Fibroblast of lung (primary cell): ENCODE measurements at regions not wholly inside any gene's neighbourhood (a gene's known extent, or its start where the extent isn't known, plus 50 kb on each side); places are given as distances from the start of the nearest gene placed in this dataset.
"Not testable (repeated sequence)": the region's sequence is repeated elsewhere in the genome, so short reads cannot be mapped to it uniquely, and the experiment has no call there.

Experiments
- DNase-seq, 2 donors: peaks; one replicate each; pipeline versions ENCODE4 v3.0.0 to v3.0.0-alpha.2; 2010; ENCODE audit warnings: low read depth in 2 of 2
- H2AFZ ChIP-seq: 2 replicates; pipeline ENCODE4 v1.5.1; 2012; ENCODE audit warnings: low read length, control low read depth, inconsistent platforms
- H3K27ac ChIP-seq: 2 replicates; pipeline ENCODE4 v1.5.1; 2011; ENCODE audit warnings: low read length, control low read depth; ENCODE audit not compliant: insufficient read depth
- H3K27me3 ChIP-seq: 2 replicates; pipeline ENCODE4 v1.5.1; 2011; ENCODE audit warnings: mild to moderate bottlenecking, low read length; ENCODE audit not compliant: control insufficient read depth, insufficient read depth
- H3K36me3 ChIP-seq: 2 replicates; pipeline ENCODE4 v1.5.1; 2011; ENCODE audit warnings: low read length; ENCODE audit not compliant: control insufficient read depth, insufficient read depth
- H3K4me1 ChIP-seq: 2 replicates; pipeline ENCODE4 v1.5.1; 2011; ENCODE audit warnings: low read length; ENCODE audit not compliant: control insufficient read depth, insufficient read depth; ENCODE audit errors: extremely low read depth
- H3K4me2 ChIP-seq: 2 replicates; pipeline ENCODE4 v1.5.1; 2011; ENCODE audit warnings: low read length, control low read depth; ENCODE audit not compliant: insufficient read depth; ENCODE audit errors: extremely low read depth
- H3K4me3 ChIP-seq, 4 experiments: fragments of 200-600 bp in 1 of 4; sonication (generic) in 1 of 4; replicated peaks in 1 of 4; 2 replicates each; pipeline ENCODE4 v1.5.1; 2011 to 2016; ENCODE audit warnings: low read length in 4 of 4, low read depth in 3 of 4, mild to moderate bottlenecking in 3 of 4, control low read depth in 2 of 4, inconsistent platforms in 1 of 4, mixed read lengths in 1 of 4; ENCODE audit not compliant: insufficient read depth in 1 of 4; ENCODE audit errors: control extremely low read depth in 1 of 4
- H3K79me2 ChIP-seq: 2 replicates; pipeline ENCODE4 v1.5.1; 2012; ENCODE audit warnings: mild to moderate bottlenecking, low read length, inconsistent platforms; ENCODE audit not compliant: control insufficient read depth, insufficient read depth
- H3K9ac ChIP-seq: 2 replicates; pipeline ENCODE4 v1.5.1; 2011; ENCODE audit warnings: mild to moderate bottlenecking, low read length, control low read depth; ENCODE audit not compliant: insufficient read depth
- H3K9me3 ChIP-seq: 2 replicates; pipeline ENCODE4 v1.5.1; 2012; ENCODE audit warnings: low read depth, low read length; ENCODE audit not compliant: control insufficient read depth, insufficient read depth
- H4K20me1 ChIP-seq: 2 replicates; pipeline ENCODE4 v1.5.1; 2011; ENCODE audit warnings: low read length; ENCODE audit not compliant: control insufficient read depth, insufficient read depth; ENCODE audit errors: extremely low read depth
- CTCF ChIP-seq, 2 donors: IDR thresholded peaks in 1 of 2; conservative IDR thresholded peaks in 1 of 2; 1 replicate in 1 of 2; 2 replicates in 1 of 2; pipeline ENCODE4 v1.5.1; 2011 to 2012; ENCODE audit warnings: low read length in 2 of 2, control low read depth in 1 of 2, inconsistent platforms in 1 of 2, low read depth in 1 of 2, mild to moderate bottlenecking in 1 of 2
- EZH2 ChIP-seq: IDR thresholded peaks from 2 replicates; pipeline ENCODE4 v1.5.1; 2012; ENCODE audit warnings: low read length, control low read depth, mild to moderate bottlenecking; ENCODE audit errors: missing control alignments

- Histone ChIP-seq H3K4me3 (no peak overlapping the region), H2AFZ (no peak overlapping the region), H4K20me1 (no peaks in the 10 kb centered on the region), H3K27ac (no peak overlapping the region), H3K36me3 (no peaks in the 10 kb centered on the region), H3K27me3 (no peaks in the 10 kb centered on the region), H3K9ac (no peak overlapping the region), H3K79me2 (no peaks in the 10 kb centered on the region), H3K9me3 (no peaks in the 10 kb centered on the region), H3K4me1 (no peaks in the 10 kb centered on the region), H3K4me2 (no peak overlapping the region)
- DNase-seq = no peak
- no peak for TF ChIP-seq CTCF (conservative IDR thresholded peaks at IDR 0.05 in 1 of 2, IDR thresholded peaks at IDR 0.05 in 1 of 2; ENCODE audit: low read depth in 1 of 2, low read length in 2 of 2)
- TF ChIP-seq EZH2 = no peak
These were observed 1277.0 kb upstream of the SLC39A10 start for GRCh38 chr2:194380011-194380410.

GRCh38 chr2:194367390-194367789, 1289.6 kb upstream of the SLC39A10 start:
- not testable (repeated sequence) for H3K36me3 ChIP-seq, H3K27me3 ChIP-seq, H3K4me3 ChIP-seq, H3K4me2 ChIP-seq, H2AFZ ChIP-seq, DNase-seq, H3K79me2 ChIP-seq, H4K20me1 ChIP-seq, H3K9me3 ChIP-seq, H3K27ac ChIP-seq, H3K4me1 ChIP-seq, H3K9ac ChIP-seq

GRCh38 chr2:194363878-194364277, 1293.1 kb upstream of the SLC39A10 start:
- H3K4me3 ChIP-seq = no peak overlapping the region
- no peak overlapping the region for H3K9ac ChIP-seq
- H3K79me2 ChIP-seq = no peaks in the 10 kb centered on the region
- H3K27ac ChIP-seq = no peak overlapping the region
- no peaks in the 10 kb centered on the region for H3K4me1 ChIP-seq
- H3K9me3 ChIP-seq = no peaks in the 10 kb centered on the region
- H4K20me1 ChIP-seq = no peaks in the 10 kb centered on the region
- DNase-seq = no peak
- TF ChIP-seq EZH2 (no peak), CTCF (conservative IDR thresholded peaks at IDR 0.05 in 1 of 2, IDR thresholded peaks at IDR 0.05 in 1 of 2; ENCODE audit: low read depth in 1 of 2, low read length in 2 of 2) (no peak)
- no peak overlapping the region for H2AFZ ChIP-seq
- H3K27me3 ChIP-seq = no peaks in the 10 kb centered on the region
- no peak overlapping the region for H3K4me2 ChIP-seq
- no peaks in the 10 kb centered on the region for H3K36me3 ChIP-seq

- H3K4me3 ChIP-seq = no peak overlapping the region
- H3K36me3 ChIP-seq = no peaks in the 10 kb centered on the region
- H3K79me2 ChIP-seq = no peaks in the 10 kb centered on the region
- no peak overlapping the region for H2AFZ ChIP-seq
- no peaks in the 10 kb centered on the region for H3K27me3 ChIP-seq
- no peak overlapping the region for H3K9ac ChIP-seq
- H3K4me1 ChIP-seq = no peaks in the 10 kb centered on the region
- H3K9me3 ChIP-seq = no peaks in the 10 kb centered on the region
- TF ChIP-seq CTCF (conservative IDR thresholded peaks at IDR 0.05 in 1 of 2, IDR thresholded peaks at IDR 0.05 in 1 of 2; ENCODE audit: low read depth in 1 of 2, low read length in 2 of 2) (no peak), EZH2 (no peak)
- no peak overlapping the region for H3K4me2 ChIP-seq
- DNase-seq = no peak
- no peaks in the 10 kb centered on the region for H4K20me1 ChIP-seq
- no peak overlapping the region for H3K27ac ChIP-seq
These were observed 1293.7 kb upstream of the SLC39A10 start for GRCh38 chr2:194363295-194363694.
